PC-3 (cell line): ENCODE measurements at regions not wholly inside any gene's neighbourhood (a gene's known extent, or its start where the extent isn't known, plus 50 kb on each side); places are given as distances from the start of the nearest gene placed in this dataset.

ENCODE experiments used
- EZH2 ChIP-seq: fragments of 300-600 bp; sonication (generic); IDR thresholded peaks from one replicate; pipeline ENCODE4 v1.6.1; 2017; ENCODE audit warnings: antibody characterized with exemption, mild to moderate bottlenecking, low read length; ENCODE audit not compliant: unreplicated experiment
- TF ChIP-seq, protein P1 (sequence below): fragments of 300-600 bp; sonication (generic); conservative IDR thresholded peaks from 2 replicates; pipeline ENCODE4 v1.5.1; 2017; ENCODE audit warnings: antibody characterized with exemption, low read depth, mild to moderate bottlenecking, low read length

DNA sequence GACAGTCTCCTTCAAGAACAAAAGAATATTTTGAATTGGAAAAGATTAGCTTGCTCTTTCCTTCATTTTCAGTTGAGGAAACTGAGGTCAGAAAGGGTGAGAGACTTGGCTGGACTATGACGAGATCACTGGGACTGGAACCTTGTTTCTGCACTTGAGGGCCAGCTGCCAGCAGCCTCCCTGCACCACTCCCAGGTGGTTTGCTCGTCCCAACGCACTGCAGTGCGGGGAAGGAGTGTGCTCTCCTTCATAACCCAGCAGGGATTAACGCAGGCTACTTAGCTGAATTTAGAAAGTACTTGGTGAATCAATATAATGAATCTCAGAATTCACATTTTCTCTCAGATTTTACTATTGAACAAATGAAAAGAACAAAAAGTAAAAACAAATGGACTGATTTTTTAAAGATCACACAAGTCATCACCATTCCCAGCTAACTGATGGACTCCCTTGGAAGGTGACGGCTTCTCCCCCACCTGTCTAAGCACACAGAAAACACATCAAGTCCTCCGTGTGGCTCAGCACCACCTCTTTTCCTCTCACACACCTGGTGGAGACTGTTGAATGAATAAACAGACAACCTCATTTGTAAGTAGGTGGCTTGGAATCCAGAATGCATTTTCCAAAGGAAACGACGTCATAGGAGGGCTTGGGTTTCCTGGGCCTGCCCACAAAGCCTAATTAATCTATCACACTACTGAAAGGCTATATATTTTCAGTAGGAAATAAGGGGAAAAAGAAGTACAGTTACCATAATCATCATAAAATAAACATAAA is 121.0 kb downstream of the QRSL1 start:
- TF ChIP-seq, protein P1, sequence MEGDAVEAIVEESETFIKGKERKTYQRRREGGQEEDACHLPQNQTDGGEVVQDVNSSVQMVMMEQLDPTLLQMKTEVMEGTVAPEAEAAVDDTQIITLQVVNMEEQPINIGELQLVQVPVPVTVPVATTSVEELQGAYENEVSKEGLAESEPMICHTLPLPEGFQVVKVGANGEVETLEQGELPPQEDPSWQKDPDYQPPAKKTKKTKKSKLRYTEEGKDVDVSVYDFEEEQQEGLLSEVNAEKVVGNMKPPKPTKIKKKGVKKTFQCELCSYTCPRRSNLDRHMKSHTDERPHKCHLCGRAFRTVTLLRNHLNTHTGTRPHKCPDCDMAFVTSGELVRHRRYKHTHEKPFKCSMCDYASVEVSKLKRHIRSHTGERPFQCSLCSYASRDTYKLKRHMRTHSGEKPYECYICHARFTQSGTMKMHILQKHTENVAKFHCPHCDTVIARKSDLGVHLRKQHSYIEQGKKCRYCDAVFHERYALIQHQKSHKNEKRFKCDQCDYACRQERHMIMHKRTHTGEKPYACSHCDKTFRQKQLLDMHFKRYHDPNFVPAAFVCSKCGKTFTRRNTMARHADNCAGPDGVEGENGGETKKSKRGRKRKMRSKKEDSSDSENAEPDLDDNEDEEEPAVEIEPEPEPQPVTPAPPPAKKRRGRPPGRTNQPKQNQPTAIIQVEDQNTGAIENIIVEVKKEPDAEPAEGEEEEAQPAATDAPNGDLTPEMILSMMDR, result no peak
- TF ChIP-seq EZH2, result no peak
